Umbilical cord (tissue), 1 donor: ENCODE measurements at regions not wholly inside any gene's neighbourhood (a gene's known extent, or its start where the extent isn't known, plus 50 kb on each side); places are given as distances from the start of the nearest gene placed in this dataset.
"Not testable (repeated sequence)": the region's sequence is repeated elsewhere in the genome, so short reads cannot be mapped to it uniquely, and the experiment has no call there.

Experiments
- DNase-seq: peaks from one replicate; pipeline ENCODE4 v3.0.0-alpha.2; 2015; ENCODE audit warnings: low spot score

- peak; percentile 92 for DNase-seq
These were observed 649.8 kb upstream of the FSHR start for GRCh38 chr2:49804111-49804510.

DNA sequence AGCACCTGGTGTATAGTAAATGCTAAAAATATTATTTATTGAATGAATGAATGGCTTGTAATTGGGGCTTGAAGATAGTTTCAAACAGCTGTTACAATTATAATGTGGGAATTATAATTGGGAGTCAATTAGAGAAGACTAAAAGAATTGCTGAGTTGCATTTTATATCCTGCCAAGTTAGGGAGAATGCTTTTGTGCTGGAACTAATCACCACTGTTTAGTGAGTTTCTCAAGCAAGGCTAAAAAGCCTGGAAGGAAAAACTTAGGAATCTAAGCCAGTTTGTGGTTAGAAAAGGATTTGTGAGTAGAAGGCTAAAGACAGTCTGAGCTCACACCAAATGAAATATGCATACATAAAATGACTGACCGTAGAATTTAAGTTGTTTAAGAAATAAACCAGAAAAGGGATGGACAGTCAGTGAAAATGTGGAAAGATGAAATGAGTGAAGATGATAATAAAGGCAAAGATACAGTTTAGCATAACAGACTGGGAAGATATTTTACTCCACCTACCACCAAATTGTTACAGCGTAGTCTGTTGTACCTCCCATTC is 647.7 kb upstream of the FSHR start:
- DNase-seq, result peak; percentile 97

DNA sequence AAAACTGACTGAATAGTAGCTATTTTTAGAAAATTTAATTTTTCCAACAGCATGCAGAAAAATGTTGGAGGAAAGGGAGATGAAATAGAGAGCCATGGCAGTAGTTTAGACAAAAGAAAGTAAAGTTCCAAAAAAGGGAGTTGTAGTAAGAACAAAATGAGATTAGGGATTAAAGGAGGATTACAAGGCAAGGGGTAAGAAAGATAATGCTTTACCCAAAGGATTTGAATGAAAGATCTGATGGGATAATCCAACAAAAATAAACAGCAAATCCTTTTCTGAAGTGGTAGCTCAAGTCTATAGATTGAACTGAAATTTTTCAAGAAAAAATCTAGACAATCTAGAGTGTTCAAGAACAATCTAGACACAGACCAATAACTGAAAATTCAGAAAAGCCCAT is 644.3 kb upstream of the FSHR start:
- DNase-seq, result no peak

GRCh38 chr2:49796266-49796665 is 642.0 kb upstream of the FSHR start:
- DNase-seq, result peak; percentile 97

- DNase-seq, result no peak
These were observed 640.1 kb upstream of the FSHR start for GRCh38 chr2:49794396-49794795.

DNA sequence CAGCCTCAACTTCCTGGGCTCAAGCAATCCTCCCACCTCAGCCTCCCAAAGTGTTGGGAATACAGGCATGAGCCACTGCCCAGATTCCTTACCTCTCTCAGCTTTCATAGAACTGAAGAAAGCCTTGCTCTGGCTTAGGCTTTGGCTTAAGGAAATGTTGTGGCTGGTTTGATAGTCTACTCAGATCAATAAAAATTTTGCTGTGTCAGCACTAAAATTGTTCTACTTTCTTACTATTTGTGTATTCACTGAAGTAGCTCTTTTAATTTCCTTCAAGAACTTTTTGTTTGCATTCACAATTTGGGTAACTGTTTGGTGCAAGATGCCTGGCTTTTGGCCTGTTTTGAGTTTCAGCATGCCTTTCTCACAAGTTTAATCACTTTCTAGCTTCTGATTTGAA is 634.0 kb upstream of the FSHR start:
- no peak for DNase-seq

DNA sequence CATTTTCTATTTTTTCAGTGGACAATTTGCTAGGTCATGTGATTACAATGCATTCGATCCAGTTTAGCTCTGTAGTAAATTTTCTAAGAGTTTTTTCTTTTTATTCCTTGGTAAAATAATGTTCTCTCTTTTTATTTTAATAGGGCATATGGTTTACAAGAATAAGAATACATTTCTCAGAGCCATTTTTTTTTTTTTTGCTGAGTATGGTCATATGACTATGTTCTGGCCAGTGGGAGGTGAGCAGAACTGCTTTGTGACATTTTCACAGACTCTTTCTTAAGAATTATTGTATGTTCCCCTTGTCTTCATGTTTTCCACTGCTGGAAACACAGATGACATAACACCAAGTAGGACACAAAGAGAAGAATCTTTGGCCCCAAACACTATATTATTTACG is 626.6 kb upstream of the FSHR start:
- DNase-seq, result no peak

DNA sequence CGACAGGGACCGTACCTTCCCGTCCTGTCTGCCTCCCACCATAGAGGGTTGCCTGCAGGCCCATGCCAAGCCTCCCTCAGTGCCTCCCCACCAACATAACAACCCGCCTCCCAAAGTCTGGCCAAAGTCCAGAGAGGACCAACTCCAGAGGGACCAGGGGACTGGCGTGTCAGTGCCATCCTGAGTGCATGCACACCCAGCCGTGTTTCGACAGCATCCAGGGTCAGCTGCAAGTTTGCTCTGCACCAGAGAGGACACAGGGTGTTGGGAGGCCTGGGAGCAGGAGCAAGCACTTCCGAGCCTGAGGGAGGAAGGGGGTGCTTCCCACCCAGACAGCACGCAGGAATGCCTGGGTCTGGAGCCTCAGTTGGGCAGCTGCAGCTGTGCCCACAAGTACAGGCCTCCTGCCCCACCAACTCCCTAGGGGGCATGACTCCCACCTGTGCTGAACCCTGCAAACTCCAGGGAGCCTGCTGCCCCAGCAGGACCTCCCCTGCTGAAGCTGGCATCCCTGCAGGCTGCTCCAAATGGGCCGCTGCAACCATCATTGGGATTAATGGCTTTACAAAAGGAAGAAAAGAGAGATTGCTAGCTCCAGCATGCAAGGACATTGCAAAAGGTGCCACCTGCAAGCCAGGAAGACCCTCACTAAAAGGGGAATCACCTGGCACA is 618.1 kb upstream of the FSHR start:
- no peak for DNase-seq

DNA sequence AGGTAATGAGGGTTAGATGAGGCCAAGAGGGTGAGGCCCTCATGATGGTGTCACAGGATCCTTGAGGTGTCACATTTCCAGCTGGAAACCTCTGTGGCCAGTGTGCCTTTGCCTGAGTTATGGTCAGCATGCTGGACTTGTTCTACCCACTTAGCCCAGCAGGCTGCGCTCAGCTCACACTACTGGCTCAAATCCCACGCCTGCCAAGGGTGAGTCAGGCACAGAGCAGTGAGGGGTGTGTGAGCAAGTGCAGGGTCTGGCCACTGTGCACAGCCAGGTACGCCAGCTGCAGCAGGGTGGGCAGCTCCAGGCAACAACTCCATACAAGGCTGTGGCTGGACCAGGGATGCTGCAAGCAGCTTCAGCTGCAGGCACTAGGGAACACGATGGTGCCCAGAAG is 616.6 kb upstream of the FSHR start:
- peak; percentile 19 for DNase-seq

DNA sequence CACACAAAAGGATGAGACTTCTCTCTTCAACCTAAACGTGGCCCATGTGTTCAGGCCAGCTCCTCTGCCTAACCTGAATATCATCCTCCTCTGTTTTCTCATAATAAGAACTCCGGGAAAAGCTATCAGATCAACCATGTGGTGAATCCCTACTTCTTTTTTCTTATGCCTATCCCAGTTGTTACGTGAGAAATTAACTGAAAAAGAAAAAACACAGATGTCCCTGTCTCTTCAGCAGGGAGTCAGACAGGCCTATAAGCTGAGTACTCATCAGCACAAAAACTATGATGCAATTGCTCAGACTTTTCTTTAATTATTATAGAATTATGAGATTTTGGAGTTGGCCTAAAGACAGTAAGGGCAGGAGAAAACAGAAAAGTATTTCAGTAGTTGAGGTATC is 613.0 kb upstream of the FSHR start:
- DNase-seq, result peak; percentile 85

DNA sequence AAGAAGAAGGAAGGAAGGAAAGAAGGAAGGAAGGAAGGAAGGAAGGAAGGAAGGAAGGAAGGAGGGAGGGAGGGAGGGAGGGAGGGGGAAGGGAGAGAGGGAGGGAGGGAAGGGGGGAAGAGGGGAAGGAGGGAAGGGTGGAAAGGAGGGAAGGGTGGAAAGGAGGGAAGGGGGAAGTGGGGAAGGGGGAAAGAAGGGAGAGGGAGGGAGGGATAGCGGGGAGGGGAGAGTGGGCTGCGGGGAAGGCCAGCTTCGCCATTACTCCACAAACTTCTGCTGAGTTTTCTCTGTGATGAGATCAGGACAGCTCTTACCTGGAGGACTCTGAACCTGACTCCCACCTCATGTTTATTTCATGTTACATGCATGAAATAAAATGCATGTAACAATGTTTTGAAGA is 601.5 kb upstream of the FSHR start:
- no peak for DNase-seq

DNA sequence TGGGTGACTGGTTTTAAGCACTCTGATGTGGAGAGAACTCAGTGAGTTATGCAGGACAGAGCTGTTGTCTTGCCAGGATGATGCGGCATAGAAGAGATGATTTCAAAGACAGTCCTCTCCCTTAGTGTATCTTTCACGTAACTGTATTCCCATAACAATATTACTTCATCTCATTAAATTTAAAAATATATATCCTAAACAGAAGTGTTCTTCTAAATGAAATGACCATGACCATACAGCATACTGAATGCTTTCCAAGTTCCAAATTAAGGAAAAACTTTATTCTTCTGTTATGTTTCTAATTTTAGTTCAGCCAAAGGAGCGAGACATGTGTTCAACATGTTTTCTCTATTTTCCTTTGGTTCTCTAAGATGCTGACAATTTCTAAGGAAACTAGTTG is 600.1 kb upstream of the FSHR start:
- DNase-seq, result peak; percentile 5

DNA sequence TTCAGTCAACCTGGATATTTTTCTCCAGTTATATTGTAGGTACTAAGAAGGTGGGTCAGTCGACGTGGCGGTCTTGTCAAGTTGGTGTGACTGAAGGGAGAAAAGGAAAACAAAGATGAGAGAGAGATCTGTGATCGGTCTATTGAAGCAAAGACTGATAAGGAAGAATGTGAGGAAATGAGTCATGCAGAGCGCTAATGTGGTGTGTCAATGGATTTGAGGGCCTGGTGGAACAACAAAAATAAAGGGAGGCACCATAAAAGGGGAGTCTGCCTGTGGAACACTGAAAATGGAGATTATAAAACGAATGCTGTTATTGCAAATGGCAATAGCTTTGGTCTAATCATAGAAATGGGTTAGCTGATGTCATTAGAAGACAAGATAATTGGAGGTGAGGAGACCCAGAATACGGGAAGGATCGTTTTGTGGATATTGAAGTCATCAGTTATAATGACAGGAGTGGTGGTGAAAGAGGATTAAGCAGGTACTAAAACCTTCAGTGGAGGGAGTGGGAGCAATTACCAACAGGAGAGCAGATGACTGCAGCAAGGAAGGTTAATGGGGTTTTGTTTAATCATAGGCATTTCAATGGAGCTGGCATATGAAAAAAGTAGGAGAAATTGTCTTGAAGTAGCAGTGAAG is 599.1 kb upstream of the FSHR start:
- no peak for DNase-seq

DNA sequence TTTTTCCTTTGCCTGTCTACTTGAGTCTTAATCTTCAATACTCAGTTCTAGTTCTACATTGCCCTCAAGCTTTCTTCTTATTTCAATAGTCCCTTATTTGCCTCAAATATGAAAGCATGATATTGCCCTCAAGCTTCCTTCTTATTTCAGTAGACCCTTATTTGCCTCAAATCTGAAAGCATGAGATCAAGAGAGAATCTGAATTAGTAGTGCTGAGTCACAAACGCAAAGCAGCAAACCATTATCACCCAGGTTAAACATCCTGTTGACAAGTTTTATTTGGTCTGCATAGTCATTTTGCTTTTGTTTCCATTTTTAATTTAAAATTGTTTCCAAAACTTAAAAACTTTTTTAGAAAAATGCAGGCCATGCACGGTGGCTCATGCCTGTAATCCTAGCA is 583.3 kb upstream of the FSHR start:
- DNase-seq, result no peak

GRCh38 chr2:49732924-49733323 is 578.6 kb upstream of the FSHR start:
- not testable (repeated sequence) for DNase-seq

- peak; percentile 14 for DNase-seq
These were observed 564.9 kb upstream of the FSHR start for GRCh38 chr2:49719241-49719640.

- no peak for DNase-seq
These were observed 561.3 kb upstream of the FSHR start for GRCh38 chr2:49715597-49715996.

GRCh38 chr2:49714454-49714853 is 560.1 kb upstream of the FSHR start:
- DNase-seq, result no peak

- no peak for DNase-seq
These were observed 548.4 kb upstream of the FSHR start for GRCh38 chr2:49702740-49703139.

DNA sequence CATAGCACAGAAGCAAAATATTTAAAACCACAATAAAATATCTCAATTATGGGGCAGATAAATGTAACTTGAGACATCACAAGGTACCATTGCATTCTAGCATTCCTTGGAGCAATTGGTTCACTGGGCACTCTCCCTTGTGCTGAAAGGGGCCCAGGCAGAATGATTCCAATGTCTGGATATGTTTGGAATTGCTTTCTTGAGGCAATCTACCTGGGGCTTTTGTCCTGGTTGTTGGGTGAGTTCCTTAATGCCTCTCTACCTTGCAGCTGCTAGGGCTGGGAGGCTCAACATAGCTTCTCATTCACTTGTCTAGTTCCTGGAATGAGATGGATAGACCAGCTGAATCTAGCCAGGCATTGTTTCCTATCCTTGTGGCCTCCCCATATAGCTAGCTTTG is 539.6 kb upstream of the FSHR start:
- no peak for DNase-seq

DNA sequence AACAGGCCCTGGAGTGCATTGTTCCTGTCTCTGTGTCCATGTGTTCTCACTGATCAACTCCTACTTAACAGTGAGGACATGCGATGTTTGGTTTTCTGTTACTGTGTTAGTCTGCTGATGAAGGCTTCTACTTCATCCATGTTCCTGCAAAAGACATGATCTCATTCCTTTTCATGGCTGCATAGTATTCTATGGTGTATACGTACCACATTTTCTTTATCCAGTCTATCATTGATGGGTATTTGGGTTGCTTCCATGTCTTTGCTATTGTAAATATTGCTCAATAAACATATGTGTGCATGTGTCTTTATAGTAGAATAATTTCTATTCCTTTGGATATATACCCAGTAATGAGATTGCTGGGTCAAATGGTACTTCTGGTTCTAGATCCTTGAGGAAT is 537.7 kb upstream of the FSHR start:
- DNase-seq, result not testable (repeated sequence)

- DNase-seq, result peak; percentile 41
These were observed 533.6 kb upstream of the FSHR start for GRCh38 chr2:49687918-49688317.

DNA sequence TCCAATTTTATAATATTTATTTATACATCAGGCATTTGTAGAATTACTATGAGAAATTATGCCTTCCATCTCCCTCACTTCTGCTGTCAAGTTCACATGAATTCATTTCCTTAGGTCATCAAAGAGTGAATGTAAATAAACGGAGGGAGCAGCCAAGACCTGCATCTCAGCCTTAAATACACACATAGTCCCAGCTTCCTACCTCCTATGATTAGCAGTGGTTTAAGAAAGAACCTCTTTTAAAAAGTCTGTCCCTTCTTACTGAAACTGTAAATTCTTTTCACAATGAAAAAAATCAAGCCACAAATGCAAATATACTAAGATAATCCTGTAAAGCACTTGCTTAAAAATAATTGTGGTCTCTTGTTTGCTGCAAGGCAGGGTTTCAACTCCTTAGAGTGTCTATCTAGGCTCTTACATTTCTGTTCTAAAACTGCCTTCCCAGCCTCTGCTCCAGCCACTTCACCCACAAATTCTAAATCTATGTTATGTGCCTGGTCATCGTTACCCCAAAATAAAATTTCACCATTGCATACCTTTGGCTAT is 532.7 kb upstream of the FSHR start:
- DNase-seq, result no peak
